DMS114 treated with DMSO at 0.1 percent for 48 hours (cell line): ENCODE measurements at regions not wholly inside any gene's neighbourhood (a gene's known extent, or its start where the extent isn't known, plus 50 kb on each side); places are given as distances from the start of the nearest gene placed in this dataset.
"Not testable (repeated sequence)": the region's sequence is repeated elsewhere in the genome, so short reads cannot be mapped to it uniquely, and the experiment has no call there.

Experiments
- DNase-seq: peaks from one replicate; lab custom pipeline; 2025; ENCODE audit not compliant: unreplicated experiment; lab: John Stamatoyannopoulos, UW

DNA sequence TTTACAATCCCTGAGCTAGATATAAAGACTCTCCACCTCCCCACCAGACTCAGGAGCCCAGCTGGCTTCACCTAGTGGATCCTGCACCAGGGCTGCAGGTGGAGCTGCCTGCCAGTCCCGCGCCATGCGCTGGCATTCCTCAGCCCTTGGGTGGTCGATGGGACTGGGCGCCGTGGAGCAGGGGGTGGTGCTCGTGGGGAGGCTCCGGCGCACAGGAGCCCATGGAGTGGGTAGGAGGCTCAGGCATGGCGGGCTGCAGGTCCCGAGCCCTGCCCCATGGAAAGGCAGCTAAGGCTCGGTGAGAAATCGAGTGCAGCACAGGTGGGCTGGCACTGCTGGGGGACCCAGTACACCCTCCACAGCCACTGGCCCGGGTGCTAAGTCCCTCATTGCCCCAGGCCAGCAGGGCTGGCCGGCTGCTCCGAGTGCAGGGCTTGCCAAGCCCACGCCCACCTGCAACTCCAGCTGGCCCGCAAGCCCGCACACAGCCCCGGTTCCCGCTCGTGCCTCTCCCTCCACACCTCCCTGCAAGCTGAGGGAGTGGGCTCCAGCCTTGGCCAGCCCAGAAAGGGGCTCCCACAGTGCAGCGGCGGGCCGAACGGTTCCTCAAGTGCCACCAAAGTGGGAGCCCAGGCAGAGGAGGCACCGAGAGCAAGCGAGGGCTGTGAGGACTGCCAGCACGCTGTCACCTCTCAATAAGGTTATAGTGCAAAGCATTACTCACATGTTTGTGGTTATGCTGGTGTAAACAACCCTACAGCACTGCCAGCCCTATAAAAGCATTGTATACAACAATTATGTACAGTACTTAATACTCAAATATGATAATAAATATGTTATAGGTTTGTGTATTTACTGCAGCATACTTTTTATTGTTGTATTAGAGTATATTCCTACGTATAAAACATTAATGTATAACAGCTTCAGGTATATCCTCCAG is 757.3 kb downstream of the SLC6A15 start:
- not testable (repeated sequence) for DNase-seq

DNA sequence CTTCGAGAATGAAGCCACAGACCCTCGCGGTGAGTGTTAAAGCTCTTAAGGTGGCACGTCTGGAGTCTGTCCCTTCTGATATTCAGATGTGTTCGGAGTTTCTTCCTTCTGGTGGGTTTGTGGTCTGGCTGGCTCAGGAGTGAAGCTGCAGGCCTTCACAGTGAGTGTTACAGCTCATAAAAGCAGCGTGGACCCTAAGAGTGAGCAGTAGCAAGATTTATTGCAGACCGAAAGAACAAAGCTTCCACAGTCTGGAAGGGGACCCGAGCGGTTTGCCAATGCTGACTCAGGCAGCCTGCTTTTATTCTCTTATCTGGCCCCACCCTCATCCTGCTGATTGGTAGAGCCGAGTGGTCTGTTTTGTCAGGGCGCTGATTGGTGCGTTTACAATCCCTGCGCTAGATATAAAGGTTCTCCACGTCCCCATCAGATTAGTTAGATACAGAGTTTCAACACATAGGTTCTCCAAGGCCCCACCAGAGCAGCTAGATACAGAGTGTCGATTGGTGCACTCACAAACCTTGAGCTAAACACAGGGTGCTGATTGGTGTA is 758.1 kb downstream of the SLC6A15 start:
- not testable (repeated sequence) for DNase-seq

DNA sequence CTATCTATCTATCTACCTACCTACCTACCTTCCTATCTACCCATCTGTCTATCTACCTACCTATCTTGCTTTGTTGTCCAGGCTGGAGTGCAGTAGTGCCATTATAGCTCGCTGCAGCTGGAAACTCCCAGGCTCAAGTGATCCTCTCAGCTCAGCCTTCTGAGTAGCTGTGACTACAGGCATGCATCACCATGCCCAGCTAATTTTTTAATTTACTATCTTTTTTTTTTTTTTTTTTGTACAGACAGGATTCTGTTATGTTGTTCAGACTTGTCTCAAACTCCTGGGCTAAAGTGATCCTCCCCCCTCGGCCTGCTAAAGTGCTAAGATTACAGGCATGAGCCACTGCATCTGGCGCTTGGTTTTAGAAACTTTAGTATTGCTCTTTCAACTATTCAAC is 762.4 kb downstream of the SLC6A15 start:
- no peak for DNase-seq

DNA sequence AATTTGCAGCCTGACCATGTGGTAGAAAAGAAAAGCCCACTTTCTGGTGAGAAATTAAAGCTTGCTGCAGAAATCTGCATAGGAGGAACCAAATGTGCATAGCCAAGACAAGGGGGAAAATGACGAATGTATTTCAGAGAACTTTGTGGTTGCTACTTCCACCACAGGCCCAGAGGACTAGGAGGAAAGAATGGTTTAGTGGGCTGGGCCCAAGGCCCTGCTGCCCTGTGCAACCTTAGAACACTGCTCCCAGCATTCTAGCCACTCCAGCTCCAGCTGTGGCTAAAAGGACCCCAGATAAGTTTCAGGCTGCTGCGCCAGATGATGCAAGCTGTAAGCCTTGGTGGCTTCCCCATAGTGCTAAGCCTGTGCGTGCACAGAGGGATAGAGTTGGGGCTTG is 764.3 kb downstream of the SLC6A15 start:
- no peak for DNase-seq

DNA sequence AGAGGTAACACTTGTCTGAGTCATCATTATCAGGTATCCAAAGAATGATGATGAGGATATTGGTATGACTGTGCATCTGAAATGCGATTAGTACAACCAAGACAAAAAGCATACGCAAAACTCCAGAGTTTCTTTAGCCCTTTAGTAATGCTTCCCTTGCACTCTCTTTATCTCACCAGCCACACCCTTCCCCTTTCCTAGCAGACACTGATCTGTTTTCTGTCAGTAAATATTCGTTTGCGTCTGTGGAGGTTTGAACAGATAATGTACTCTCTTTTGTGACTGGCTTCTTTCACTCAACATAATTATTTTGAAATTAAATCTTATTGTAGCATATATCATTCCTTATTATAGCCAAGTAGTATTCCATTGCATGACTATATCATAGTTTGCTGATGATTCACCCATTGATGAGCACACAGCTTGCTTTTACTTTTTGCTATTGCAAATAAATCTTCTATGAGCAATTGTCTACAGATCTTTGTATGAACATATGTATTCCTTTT is 775.7 kb downstream of the SLC6A15 start:
- no peak for DNase-seq

DNA sequence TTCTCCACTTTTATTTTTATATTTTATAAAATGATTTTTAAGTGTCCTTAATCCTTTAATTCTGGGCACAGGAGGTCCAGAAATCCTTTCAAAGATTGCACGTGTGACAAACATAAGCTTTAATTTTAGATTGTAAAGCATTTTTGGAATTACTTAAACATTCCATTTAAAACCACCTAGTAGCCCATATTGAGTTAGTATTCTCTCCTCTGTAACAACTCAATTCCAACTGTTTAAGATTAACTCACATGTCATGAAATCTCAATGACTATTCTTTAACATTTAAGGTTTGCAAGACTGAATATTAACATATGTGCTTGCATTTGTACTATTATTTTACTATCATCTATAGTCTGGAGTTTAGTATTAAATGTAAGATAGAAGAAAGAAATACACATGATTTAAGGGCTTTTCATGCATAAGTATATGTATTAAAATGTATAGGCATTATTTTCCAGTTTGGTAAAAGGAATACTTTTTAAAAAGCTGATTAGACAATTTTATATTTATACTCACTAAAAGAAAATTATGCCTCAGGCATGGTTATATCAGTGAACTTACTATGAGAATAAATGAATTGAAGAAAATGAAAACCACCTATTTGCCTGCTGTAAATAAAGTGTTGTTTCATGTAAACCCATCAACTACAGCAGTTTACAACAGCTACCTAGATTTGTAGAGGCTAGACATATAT is 776.9 kb downstream of the SLC6A15 start:
- no peak for DNase-seq

DNA sequence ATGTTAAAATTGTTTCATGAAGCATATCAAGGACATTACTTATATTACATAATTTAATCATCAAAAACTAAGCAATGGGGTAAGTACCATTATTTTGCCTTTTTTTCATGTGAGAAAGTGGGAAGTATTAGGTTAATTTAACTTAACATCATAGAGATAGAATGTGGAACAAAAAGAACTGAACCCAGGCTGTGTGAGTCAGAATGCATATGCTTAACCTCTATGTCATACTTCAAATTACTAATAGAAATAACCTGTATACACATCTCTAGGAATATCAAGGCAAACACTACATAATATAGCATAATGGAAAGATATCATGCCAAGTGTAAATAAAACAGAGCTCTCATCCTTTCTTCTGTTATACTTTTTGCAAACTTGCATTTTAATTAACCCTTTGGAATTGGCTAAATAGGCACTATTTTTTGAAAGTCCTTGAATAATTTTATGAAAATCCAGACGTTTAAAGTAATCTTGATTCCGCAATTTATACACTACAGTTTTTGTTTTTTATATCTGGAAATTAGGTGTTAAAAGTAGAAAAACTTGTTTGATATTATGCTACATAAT is 777.7 kb downstream of the SLC6A15 start:
- no peak for DNase-seq

DNA sequence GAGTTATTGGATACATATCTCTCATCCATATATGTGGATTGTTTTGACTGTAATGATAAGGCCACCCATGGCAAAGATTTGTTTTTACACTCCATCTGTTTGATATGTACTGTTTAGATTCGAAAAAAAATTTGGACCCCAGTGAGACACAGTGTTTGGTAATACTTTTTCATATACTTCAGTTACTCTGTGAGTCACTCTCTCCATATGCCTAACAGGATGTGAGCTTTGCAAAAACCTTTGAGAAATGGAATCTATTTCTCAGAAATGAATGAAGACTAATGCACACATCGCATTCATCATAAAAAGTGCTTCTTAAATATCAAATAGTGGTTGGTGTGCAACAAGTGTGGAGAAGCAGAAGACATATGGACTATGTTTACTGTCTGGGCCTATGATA is 781.5 kb downstream of the SLC6A15 start:
- DNase-seq = no peak

DNA sequence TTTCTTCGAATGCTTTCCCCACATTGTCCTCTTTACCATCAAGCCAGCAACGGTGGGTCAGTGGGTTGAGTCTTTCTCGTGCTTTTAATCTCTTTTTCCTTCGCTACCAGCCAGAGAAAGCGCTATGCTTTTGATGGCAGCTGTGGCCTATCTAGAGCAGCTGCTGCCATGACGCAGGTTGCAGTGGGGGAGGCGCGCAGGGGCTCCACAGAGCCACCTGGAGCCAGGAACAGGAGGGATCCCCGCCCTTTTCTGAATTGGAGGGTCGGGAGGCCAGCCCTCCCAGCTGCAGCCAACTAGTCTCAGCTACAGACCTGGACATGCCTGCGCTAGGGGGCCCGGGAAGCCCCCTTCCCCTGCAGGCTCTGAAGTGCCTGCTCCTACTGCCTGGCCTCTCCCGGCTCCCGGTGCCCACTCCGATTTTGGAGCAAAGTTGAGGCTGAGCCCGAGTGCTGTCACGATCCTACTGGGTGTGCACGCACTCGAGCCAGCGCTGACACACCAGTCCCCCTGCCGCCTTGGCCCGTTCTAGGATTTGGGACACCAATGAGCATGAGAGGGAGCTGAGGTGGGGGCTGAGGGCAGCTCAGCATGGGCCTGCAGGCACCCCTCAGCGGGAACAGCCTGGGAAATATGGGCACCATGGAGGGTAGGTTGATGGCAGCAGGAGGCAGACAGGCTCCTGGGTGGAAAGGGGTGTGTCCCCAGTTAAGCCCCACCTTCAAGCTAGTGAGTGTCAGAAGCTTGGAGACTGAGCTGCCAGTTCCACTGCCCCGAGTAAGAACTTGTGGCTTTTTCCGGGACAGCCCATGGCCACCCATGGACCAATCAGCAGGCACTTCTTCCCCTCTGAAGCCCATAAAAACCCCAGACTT is 784.2 kb downstream of the SLC6A15 start:
- DNase-seq = no peak

DNA sequence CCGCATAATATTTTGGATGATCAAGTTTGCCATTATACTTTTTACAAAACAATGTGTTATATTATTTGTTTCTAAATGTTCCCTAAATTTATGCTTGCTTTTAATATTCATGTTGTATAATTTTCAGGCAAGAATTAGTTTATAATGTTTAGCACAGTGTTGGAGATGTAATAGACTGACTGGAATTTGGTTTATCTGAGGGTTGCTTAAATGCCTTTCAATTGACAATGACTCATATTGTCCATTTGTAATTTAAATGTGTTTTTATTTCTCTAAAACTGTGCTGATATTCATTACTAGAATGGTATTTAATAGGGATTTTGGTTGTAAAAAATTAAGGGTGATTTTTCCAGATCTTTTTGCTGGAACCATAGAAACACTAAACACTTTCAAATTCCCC is 788.4 kb downstream of the SLC6A15 start:
- no peak for DNase-seq

DNA sequence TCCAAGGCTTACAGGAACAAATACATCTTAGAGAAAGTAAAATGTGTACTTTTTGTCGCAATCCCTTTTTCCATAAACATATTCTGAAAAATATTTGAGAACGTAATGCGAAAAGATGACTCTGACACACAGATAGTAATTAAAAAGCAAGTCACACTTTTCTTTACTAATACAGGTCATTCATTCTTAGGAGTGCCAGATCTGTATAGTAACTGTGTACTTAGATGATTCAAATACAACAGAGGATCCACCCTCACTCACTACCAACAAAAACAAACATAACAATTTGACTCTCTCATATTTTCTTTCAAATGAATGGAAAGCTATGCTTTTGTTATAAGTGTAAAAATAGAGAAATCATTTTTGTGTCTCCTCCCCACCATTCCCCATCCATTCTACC is 795.4 kb downstream of the SLC6A15 start:
- no peak for DNase-seq

DNA sequence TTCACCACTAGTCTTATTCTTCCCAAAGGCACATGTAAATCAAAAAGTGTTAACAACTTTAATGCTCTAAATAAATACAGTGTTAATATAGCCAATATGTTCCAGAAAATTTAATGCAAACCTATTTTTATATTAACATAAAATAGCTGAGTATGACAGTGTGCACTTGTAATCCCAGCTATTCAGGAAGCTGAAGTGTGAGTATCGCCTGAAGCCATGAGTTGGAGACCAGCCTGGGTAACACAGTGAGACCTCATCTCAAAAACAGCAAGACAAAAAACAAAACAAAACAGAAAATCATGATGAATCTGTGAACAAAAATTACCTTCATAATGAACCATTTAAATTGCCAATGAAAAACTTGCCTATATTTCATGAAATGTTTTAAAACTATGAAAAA is 798.9 kb downstream of the SLC6A15 start:
- no peak for DNase-seq

DNA sequence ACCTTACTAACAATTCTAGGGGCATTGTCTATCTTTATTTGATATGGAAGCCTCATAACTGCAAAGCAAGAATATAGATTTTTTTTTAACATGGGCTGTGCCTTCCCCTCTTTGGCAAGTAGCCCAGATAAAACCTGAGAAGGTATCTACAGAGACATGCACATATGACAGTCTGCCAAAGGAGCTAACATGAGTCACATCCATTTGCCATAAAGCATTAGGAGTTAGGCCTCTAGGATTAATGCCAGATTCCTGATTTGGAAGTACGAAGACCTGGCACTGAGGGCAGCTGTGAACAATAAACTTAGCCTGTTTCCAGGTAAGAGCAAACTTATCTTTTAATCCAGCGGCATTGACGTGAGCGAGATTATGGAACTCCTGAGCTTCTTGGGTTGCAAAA is 808.7 kb downstream of the SLC6A15 start:
- not testable (repeated sequence) for DNase-seq

DNA sequence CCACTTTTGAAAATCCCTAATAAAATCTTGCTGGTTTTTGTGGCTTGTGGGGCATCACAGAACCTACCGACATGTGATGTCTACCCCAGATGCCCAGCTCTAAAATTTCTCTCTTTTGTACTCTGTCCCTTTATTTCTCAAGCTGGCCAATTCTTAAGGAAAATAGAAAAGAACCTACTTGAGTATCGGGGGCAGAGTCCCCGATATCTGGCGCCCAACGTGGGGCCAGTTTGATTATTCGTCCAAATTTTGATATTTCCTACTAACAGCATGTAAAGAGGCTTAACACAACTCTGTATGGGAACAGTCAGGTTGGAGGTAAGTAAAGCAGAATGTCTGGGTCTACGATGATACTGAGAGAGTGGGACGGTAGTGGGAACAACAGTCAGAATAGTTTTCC is 810.6 kb downstream of the SLC6A15 start:
- DNase-seq = not testable (repeated sequence)

DNA sequence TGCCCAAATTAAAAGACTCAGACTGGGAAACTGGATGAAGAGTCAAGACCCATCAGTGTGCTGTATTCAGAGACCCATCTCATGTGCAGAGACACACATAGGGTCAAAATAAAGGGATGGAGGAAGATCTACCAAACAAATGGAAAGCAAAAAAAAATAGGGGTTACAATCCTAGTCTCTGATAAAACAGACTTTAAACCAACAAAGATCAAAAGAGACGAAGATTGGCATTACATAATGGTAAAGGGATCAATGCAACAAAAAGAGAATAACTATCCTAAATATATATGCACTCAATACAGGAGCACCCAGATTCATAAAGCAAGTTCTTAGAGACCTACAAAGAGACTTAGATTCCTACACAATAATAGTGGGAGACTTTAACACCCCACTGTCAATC is 813.0 kb downstream of the SLC6A15 start:
- DNase-seq = not testable (repeated sequence)

DNA sequence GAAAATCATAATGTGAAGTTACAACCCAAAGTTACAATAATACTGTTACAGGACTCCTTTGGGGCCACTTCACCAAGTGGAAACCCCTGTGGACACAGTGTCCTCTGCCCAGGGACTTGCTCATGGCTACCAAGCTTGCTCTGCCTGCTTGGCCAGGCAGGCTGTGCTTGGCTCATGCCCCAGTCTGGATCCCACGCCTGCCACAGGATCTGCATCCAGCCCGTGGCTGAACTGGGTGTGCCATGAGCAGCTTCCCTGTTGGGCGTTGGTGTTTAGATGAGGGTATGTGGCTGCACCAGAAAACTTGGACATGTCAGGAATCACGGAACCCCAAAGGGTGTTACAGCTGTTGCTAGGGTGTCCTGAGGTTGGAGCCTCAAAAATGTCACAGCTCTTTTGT is 820.9 kb downstream of the SLC6A15 start:
- no peak for DNase-seq

DNA sequence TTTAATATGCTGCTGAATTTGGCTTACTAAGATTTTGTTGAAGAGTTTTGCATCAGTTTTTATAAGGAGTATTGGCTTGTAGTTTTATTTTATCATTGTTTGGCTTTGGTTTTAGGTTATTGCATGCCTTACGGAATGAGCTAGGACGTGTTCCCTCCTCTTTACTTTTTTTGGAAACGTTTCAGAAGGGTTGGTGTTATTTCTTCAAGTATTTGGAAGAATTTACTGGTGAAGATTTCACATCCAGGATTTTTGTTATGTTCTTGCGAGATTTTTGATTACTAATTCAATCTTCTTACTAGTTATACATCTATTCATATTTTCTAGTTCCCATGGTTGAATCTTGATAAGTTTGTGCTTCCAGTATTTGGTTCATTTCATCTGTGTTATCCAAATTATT is 823.2 kb downstream of the SLC6A15 start:
- DNase-seq = no peak

DNA sequence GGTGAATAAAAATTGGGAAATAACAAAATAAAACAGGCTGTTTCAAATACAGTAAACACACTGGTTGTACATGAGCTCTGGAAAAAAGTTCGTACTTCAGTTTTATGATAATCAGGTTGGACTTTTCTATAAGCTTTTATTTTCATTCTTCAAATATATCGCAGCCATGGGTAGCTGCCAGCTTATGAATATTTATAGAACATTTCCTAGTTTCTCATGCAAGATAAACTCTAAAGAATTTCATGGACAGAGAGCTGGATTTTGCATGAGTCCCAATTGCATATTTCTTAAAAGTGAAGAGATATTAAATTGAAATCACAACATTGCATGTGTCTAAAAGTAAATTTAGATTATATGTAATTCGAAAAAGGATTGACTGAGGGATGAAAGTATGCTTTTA is 827.6 kb downstream of the SLC6A15 start:
- no peak for DNase-seq

DNA sequence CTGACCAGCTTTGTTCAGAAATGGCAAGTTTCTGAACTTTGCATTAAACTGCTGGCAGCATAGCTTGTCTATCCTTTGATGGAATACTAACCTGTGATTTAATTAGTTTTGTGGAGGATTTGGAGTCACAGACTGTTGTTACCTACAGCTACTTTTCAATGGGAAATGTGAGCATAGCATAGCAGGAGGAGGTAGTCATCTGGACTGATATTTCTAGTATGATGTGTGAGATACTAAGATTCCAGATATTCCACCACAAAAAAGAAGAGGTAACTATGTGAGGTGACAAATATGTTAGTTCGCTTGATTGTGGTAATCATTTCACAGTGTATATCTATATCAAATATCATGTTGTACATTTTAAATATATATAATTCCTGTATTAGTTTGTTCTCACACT is 833.0 kb downstream of the SLC6A15 start:
- DNase-seq = no peak

DNA sequence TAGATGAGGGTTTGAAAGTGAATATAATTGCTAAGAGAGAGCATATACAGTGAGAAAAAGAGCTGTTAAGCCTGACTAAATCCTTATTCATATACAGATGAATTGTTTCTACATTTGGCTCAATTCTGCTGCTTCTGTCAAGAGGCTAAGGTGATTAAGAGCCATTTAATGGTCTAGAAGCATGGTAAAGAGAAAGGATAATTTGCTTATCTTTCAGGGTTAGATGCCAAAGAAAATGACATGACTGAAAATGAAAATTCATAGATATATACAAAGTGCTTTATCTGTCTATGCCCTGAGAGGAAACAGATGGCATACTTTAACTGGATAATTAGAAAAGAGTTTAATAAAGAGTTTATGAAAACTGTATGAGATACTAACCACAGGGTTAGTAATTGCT is 834.9 kb downstream of the SLC6A15 start:
- DNase-seq = no peak

DNA sequence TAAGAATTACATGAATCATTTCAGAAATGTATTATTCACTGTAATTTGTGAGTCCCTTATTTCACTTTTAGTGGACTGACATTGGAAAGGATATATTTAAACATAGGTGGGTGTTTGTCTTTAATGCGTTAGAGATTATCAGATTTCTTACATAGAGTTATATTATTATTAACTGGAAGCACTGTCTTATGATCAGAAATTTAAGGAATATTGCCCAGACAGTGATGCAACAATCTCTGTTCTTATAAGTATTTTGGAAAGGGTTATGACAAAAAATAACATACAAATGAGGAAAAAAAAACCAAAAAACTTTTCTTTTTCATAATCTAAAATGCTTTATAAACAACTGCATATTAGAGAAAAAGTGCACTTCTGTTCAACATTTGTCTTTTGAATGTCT is 836.6 kb downstream of the SLC6A15 start:
- DNase-seq = no peak
